Suprapubic skin (tissue), 4 donors: ENCODE measurements at regions not wholly inside any gene's neighbourhood (a gene's known extent, or its start where the extent isn't known, plus 50 kb on each side); places are given as distances from the start of the nearest gene placed in this dataset.

ENCODE experiments used
- DNase-seq, 2 donors: peaks; one replicate each; pipeline ENCODE4 v3.0.0-alpha.2; 2019; ENCODE audit warnings: low spot score in 2 of 2
- H3K27ac ChIP-seq: fragments of 200-600 bp; sonication (generic); one replicate; pipeline ENCODE4 v1.5.1; 2019
- H3K27me3 ChIP-seq: fragments of 200-600 bp; sonication (generic); one replicate; pipeline ENCODE4 v1.5.1; 2019
- H3K36me3 ChIP-seq: fragments of 200-600 bp; sonication (generic); one replicate; pipeline ENCODE4 v1.5.1; 2019
- H3K4me1 ChIP-seq: fragments of 200-600 bp; sonication (generic); one replicate; pipeline ENCODE4 v1.5.1; 2019
- H3K4me3 ChIP-seq: fragments of 200-600 bp; sonication (generic); one replicate; pipeline ENCODE4 v1.5.1; 2019; ENCODE audit warnings: mild to moderate bottlenecking
- H3K9me3 ChIP-seq: fragments of 200-600 bp; sonication (generic); one replicate; pipeline ENCODE4 v1.5.1; 2019
- EP300 ChIP-seq: sonication (generic); formaldehyde crosslinking; IDR thresholded peaks from one replicate; pipeline ENCODE4 v1.6.1; 2017; ENCODE audit warnings: antibody characterized with exemption
- POLR2A ChIP-seq, 2 donors: fragments of 450-650 bp; IDR thresholded peaks; one replicate each; pipeline ENCODE4 v1.6.1; 2017; ENCODE audit warnings: antibody characterized with exemption in 2 of 2, mild to moderate bottlenecking in 2 of 2, moderate library complexity in 2 of 2
- POLR2AphosphoS5 ChIP-seq, 3 donors: sonication (generic); formaldehyde crosslinking; IDR thresholded peaks; one replicate each; pipeline ENCODE4 v1.6.1; 2017; ENCODE audit warnings: antibody characterized with exemption in 3 of 3
- WGBS: methylation state at CpG from one replicate; pipeline ENCODE4 v1.1.5; 2018; 5-methylcytosine and 5-hydroxymethylcytosine counted together
- TF ChIP-seq, protein P1 (sequence below), 2 donors: fragments of 200-600 bp in 1 of 2; fragments of 450-650 bp in 1 of 2; sonication (generic) in 1 of 2; IDR thresholded peaks; one replicate each; pipeline ENCODE4 v1.5.1; 2016 to 2019; ENCODE audit warnings: antibody characterized with exemption in 2 of 2, mild to moderate bottlenecking in 1 of 2, moderate library complexity in 1 of 2

DNA sequence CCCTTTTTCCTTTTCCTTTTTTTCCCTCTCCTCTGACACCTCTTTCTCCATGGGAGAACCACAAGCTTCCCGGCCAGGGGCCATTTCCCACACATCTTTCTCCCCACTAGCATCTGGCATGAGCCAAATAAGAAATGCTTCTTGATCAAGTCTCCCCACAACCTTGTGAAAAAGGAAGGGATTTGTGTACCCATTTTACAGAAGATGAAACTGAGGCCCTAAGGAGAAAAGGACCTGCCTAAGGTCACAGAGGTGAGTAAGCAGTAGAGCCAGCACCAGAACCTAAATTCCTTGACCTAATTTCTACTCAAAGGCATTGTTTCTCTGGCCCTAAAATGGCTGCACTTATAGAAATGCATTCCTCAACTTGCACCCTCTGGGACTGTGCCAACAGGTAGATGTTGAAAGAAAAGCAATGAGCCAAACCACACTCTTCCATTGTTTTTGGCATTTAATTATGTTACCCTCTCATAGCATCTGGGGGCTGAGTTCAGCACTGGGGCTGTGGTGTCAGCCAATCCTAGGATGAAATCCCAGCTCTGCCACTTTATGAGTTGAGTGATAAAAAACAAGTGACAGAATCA lies 81.7 kb upstream of the TLE3 start:
- DNase-seq = no peak
- WGBS = 88% methylated on average over 1 of the region's 1 CpG
- Histone ChIP-seq H3K36me3 (no peaks in the 10 kb centered on the region), H3K27ac (no peak overlapping the region), H3K4me3 (no peak overlapping the region), H3K9me3 (no peaks in the 10 kb centered on the region), H3K27me3 (no peaks in the 10 kb centered on the region), H3K4me1 (peaks cover 5% of the 10 kb centered on the region)
- TF ChIP-seq EP300 = no peak
- no peak for TF ChIP-seq POLR2A (IDR thresholded peaks at IDR 0.05)
- TF ChIP-seq, protein P1, sequence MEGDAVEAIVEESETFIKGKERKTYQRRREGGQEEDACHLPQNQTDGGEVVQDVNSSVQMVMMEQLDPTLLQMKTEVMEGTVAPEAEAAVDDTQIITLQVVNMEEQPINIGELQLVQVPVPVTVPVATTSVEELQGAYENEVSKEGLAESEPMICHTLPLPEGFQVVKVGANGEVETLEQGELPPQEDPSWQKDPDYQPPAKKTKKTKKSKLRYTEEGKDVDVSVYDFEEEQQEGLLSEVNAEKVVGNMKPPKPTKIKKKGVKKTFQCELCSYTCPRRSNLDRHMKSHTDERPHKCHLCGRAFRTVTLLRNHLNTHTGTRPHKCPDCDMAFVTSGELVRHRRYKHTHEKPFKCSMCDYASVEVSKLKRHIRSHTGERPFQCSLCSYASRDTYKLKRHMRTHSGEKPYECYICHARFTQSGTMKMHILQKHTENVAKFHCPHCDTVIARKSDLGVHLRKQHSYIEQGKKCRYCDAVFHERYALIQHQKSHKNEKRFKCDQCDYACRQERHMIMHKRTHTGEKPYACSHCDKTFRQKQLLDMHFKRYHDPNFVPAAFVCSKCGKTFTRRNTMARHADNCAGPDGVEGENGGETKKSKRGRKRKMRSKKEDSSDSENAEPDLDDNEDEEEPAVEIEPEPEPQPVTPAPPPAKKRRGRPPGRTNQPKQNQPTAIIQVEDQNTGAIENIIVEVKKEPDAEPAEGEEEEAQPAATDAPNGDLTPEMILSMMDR (IDR thresholded peaks at IDR 0.05) = no peak
- no peak for TF ChIP-seq POLR2AphosphoS5 (IDR thresholded peaks at IDR 0.05)

DNA sequence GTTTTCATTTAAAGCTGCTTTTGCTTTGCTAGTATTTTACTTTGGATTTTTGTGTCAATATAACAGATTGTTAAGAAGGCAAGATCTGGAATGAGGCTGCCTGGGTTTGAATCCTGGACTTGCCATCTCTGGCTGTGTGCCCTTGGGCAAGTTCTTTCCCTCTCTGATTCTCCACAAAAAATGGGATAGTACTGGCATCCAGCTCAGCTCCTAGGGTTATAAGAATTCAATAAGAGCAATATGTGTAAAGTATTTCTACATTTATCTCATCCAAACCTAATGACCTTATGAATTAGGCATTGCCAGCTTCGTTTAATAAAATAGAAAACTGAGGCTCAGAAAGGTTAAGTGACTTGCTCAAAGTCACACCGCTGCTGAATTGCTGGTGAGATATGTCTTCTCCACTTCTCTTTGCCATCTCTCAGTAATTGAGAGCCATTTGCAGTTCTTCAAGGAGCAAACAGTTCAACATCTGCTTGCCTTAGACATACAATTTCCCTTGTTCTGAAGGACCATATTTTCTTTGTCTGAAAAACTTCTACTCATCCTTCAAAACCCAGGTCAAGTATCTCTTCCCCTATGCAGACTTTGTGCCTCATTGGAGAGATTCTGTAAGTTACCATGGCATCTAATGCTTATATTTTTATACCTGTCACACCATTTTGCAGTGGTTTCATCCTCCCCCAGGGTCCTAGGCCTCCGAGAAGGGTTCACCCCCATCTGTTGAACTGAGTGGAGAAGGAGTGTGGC lies 80.8 kb upstream of the TLE3 start:
- 96% methylated on average over 3 of the region's 3 CpGs for WGBS
- no peaks in the 10 kb centered on the region for H3K27me3 ChIP-seq
- peaks cover 5% of the 10 kb centered on the region for H3K4me1 ChIP-seq
- TF ChIP-seq, protein P1 (IDR thresholded peaks at IDR 0.05) = no peak
- no peak for TF ChIP-seq POLR2A (IDR thresholded peaks at IDR 0.05)
- no peak for TF ChIP-seq POLR2AphosphoS5 (IDR thresholded peaks at IDR 0.05)
- TF ChIP-seq EP300 = no peak
- no peaks in the 10 kb centered on the region for H3K36me3 ChIP-seq
- no peak for DNase-seq
- H3K27ac ChIP-seq = no peak overlapping the region
- H3K9me3 ChIP-seq = no peaks in the 10 kb centered on the region
- H3K4me3 ChIP-seq = no peak overlapping the region

DNA sequence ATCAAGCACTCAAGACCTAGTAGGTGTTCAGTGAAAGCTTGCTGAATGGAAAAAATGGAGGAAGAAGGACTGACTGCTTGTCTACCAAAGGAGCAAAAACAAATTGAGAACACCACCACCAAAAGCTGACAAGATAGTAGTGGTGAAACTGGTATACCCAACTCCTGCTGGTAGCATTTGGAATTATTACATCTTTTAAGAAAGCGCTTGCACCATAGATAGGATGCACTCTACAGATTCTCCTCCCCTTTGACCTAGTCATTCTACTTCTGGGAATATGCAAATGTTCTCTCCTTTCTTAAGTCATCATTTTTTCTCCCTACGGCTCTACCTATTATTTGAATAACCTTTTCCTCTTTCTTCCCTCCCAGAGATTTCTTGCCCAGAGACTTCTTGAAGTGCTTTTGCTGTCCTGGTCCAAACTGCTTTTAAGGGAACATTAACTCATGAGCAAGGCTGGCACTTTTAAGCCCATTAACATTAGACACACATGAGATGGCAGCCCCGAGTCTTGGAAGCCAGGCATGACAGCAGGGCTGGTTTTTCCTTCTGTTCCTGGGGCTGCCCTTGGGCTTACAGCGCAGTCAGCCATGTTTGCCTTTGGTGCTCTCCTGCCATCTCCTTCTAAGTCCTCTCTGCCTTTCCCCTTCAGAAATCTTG lies 75.0 kb upstream of the TLE3 start:
- no peak overlapping the region for H3K4me3 ChIP-seq
- WGBS = 85% methylated on average over 4 of the region's 4 CpGs
- DNase-seq = no peak
- TF ChIP-seq POLR2A (IDR thresholded peaks at IDR 0.05) (no peak), EP300 (no peak), POLR2AphosphoS5 (IDR thresholded peaks at IDR 0.05) (no peak)
- TF ChIP-seq, protein P1 (IDR thresholded peaks at IDR 0.05) = no peak
- H3K27ac ChIP-seq = no peak overlapping the region
- H3K4me1 ChIP-seq = peaks cover 2% of the 10 kb centered on the region
- H3K9me3 ChIP-seq = no peaks in the 10 kb centered on the region
- H3K27me3 ChIP-seq = no peaks in the 10 kb centered on the region
- H3K36me3 ChIP-seq = no peaks in the 10 kb centered on the region

DNA sequence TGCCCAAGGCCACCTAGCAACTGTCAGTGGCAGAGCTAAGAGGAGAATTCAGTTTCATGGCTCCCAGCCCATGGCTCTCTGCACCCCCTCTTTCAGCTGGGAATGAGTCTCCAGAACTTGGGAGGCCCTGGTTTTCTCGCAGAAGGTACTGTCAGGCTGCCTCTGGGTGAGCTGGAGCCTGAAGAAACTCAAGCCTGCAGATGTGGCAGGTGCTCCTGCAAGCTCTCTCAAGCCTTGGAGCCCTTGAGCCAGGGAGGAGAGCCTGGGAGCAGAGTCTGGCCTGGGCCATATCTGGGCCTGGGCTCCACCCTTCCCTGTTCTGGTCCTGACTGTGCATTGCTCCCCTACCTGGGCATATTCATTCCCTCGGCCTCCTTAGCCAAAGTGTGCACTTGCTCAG lies 74.4 kb upstream of the TLE3 start:
- TF ChIP-seq, protein P1 (IDR thresholded peaks at IDR 0.05) = no peak
- TF ChIP-seq POLR2A (IDR thresholded peaks at IDR 0.05) = no peak

DNA sequence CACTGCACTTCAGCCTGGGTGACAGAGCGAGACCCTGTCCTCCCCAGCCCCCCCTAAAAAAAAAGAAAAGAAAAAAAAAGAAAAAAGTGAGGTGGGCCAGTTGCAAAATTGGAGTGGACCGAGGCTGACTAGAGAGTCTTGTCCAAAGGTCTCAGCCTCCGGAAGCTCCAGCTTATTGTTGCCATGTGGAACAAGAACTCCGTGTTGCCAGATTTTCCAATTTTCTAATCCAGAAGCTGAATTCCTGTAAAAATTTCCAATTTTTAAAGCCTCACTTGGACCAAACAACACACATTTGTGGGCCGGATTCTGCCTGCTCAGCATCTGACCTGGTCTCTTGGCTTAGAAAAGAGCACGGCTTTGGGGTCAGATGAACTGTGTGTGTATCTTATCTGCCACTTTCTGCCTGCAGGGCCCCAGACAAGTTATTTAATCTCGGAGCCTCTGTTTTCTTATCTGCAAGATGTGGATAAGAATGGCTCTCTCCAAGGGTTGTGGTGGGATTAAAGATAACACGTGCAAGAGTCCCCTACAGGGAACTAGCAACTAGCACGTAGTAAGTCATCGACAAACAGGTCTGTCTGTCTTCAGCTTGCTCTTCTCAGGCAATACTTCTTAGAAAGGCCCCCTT lies 73.7 kb upstream of the TLE3 start:
- Histone ChIP-seq H3K27me3 (no peaks in the 10 kb centered on the region), H3K4me3 (no peak overlapping the region), H3K9me3 (no peaks in the 10 kb centered on the region), H3K4me1 (peaks cover 2% of the 10 kb centered on the region), H3K36me3 (no peaks in the 10 kb centered on the region), H3K27ac (no peak overlapping the region)
- no peak for TF ChIP-seq EP300
- TF ChIP-seq POLR2AphosphoS5 (IDR thresholded peaks at IDR 0.05) = no peak
- TF ChIP-seq, protein P1 (IDR thresholded peaks at IDR 0.05) = no peak
- TF ChIP-seq POLR2A (IDR thresholded peaks at IDR 0.05) = no peak
- DNase-seq = no peak
- WGBS = 73% methylated on average over 10 of the region's 10 CpGs

More for the DNA sequence above, 74.4 kb upstream of the TLE3 start:
- Histone ChIP-seq H3K9me3 (no peaks in the 10 kb centered on the region), H3K36me3 (no peaks in the 10 kb centered on the region), H3K4me1 (peaks cover 2% of the 10 kb centered on the region), H3K27ac (no peak overlapping the region), H3K27me3 (no peaks in the 10 kb centered on the region), H3K4me3 (no peak overlapping the region)
- 71% methylated on average over 1 of the region's 2 CpGs for WGBS
- DNase-seq = no peak
